ENCODE measurements at regions not wholly inside any gene's neighbourhood (a gene's known extent, or its start where the extent isn't known, plus 50 kb on each side); places are given as distances from the start of the nearest gene placed in this dataset.

DNA sequence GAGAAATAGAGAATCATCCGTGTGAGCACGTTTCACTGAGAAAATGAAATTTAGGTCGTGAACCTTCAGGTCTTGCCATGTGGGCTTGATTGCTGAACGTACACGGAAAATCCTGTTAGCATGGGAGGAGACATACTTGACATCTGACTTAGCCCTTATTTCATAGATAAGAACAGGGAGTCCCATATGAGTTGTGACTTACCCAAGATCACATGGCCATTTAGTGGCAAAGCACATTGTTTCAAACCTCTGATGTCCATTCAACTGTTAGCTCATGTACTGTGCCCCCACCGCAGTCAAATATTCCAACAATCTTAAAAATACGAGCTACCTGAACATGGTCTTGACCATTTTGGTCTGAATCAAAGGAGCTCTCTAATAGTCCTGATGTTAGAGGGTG is 411.2 kb upstream of the FZD8 start:
- no peaks in the 10 kb centered on the region for H3K36me3 ChIP-seq (ENCODE audit: control insufficient read depth, insufficient read depth, low read length)
- intact Hi-C loops (cut with micrococcal nuclease): no loop called here

More for the DNA sequence above, 411.2 kb upstream of the FZD8 start:
- Histone ChIP-seq H3K14ac (replicated peaks; ENCODE audit: low read depth, low read length) (no peak overlapping the region), H3K9me1 (ENCODE audit: insufficient read depth, low read length) (no peaks in the 10 kb centered on the region), H2BK5ac (ENCODE audit: low read depth, low read length, poor library complexity, severe bottlenecking) (no peak overlapping the region), H3K27ac (ENCODE audit: insufficient read depth, low read length) (no peak overlapping the region), H4K8ac (ENCODE audit: low read depth in 2 of 2, low read length in 2 of 2) (no peak overlapping the region), H3K9me3 (ENCODE audit: control insufficient read depth, insufficient read depth, low read length) (peaks cover 4% of the 10 kb centered on the region; the same call in 1 of the 2 replicates), H2AK5ac (ENCODE audit: low read depth, low read length) (no peak overlapping the region), H3K4me1 (ENCODE audit: control insufficient read depth, insufficient read depth, low read length) (no peaks in the 10 kb centered on the region), H2AFZ (replicated peaks; ENCODE audit: low read length, poor library complexity) (no peak overlapping the region), H2BK15ac (ENCODE audit: low read depth, low read length) (no peak overlapping the region), H4K20me1 (ENCODE audit: insufficient read depth, low read length) (no peaks in the 10 kb centered on the region), H3K79me1 (ENCODE audit: low read depth in 1 of 2, low read length in 2 of 2) (no peaks in the 10 kb centered on the region), H3K4me3 (ENCODE audit: insufficient read depth, low read depth, low read length) (no peak overlapping the region), H2BK120ac (ENCODE audit: low read depth, low read length) (no peak overlapping the region), H3K18ac (ENCODE audit: low read depth, low read length) (no peak overlapping the region), H2AK9ac (replicated peaks; ENCODE audit: low read depth, low read length, poor library complexity) (no peak overlapping the region), H3K56ac (ENCODE audit: extremely low read depth, insufficient read depth, low read length) (no peak overlapping the region), H3K9ac (ENCODE audit: low read depth, low read length) (no peak overlapping the region), H4K5ac (ENCODE audit: low read depth, low read length) (no peak overlapping the region), H3K4me2 (ENCODE audit: low read depth, low read length) (no peak overlapping the region), H4K91ac (ENCODE audit: insufficient read depth, low read depth, low read length) (no peak overlapping the region), H3K27me3 (ENCODE audit: control insufficient read depth, insufficient read depth, low read length) (no peaks in the 10 kb centered on the region; the same call in 1 of the 2 replicates), H3K4ac (ENCODE audit: low read depth, low read length) (no peak overlapping the region), H3K23ac (ENCODE audit: low read depth, low read length) (no peak overlapping the region), H2BK20ac (ENCODE audit: low read depth, low read length) (no peak overlapping the region)
- TF ChIP-seq MAZ (IDR thresholded peaks at IDR 0.05; ENCODE audit: borderline replicate concordance, low read depth, low read length) (no peak), BHLHE40 (IDR thresholded peaks at IDR 0.05; ENCODE audit: low read depth, low read length) (no peak), MAFK (IDR thresholded peaks at IDR 0.05; ENCODE audit: low read depth, low read length) (no peak), MXI1 (IDR thresholded peaks at IDR 0.05; ENCODE audit: borderline replicate concordance, low read depth, low read length) (no peak), POLR2A (IDR thresholded peaks at IDR 0.05; ENCODE audit: low read depth, low read length) (no peak), RAD21 (IDR thresholded peaks at IDR 0.05; ENCODE audit: low read length) (no peak), RFX5 (IDR thresholded peaks at IDR 0.05; ENCODE audit: low read depth, low read length) (no peak), RCOR1 (IDR thresholded peaks at IDR 0.05; ENCODE audit: insufficient replicate concordance, low read length) (no peak), FOS (IDR thresholded peaks at IDR 0.05; ENCODE audit: low read depth, low read length) (no peak), NFE2L2 (IDR thresholded peaks at IDR 0.05; ENCODE audit: low read depth, low read length) (no peak), SMC3 (IDR thresholded peaks at IDR 0.05; ENCODE audit: low read depth, low read length) (no peak), CEBPB (IDR thresholded peaks at IDR 0.05; ENCODE audit: low read depth, low read length) (no peak), CHD1 (IDR thresholded peaks at IDR 0.05; ENCODE audit: low read depth, low read length) (no peak)
- TF ChIP-seq, protein P1, sequence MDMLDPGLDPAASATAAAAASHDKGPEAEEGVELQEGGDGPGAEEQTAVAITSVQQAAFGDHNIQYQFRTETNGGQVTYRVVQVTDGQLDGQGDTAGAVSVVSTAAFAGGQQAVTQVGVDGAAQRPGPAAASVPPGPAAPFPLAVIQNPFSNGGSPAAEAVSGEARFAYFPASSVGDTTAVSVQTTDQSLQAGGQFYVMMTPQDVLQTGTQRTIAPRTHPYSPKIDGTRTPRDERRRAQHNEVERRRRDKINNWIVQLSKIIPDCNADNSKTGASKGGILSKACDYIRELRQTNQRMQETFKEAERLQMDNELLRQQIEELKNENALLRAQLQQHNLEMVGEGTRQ (IDR thresholded peaks at IDR 0.05; ENCODE audit: low read depth, low read length): no peak
- TF ChIP-seq, protein P2, sequence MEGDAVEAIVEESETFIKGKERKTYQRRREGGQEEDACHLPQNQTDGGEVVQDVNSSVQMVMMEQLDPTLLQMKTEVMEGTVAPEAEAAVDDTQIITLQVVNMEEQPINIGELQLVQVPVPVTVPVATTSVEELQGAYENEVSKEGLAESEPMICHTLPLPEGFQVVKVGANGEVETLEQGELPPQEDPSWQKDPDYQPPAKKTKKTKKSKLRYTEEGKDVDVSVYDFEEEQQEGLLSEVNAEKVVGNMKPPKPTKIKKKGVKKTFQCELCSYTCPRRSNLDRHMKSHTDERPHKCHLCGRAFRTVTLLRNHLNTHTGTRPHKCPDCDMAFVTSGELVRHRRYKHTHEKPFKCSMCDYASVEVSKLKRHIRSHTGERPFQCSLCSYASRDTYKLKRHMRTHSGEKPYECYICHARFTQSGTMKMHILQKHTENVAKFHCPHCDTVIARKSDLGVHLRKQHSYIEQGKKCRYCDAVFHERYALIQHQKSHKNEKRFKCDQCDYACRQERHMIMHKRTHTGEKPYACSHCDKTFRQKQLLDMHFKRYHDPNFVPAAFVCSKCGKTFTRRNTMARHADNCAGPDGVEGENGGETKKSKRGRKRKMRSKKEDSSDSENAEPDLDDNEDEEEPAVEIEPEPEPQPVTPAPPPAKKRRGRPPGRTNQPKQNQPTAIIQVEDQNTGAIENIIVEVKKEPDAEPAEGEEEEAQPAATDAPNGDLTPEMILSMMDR (conservative IDR thresholded peaks at IDR 0.05; ENCODE audit: low read depth, low read length): no peak
- TF ChIP-seq, protein P3, sequence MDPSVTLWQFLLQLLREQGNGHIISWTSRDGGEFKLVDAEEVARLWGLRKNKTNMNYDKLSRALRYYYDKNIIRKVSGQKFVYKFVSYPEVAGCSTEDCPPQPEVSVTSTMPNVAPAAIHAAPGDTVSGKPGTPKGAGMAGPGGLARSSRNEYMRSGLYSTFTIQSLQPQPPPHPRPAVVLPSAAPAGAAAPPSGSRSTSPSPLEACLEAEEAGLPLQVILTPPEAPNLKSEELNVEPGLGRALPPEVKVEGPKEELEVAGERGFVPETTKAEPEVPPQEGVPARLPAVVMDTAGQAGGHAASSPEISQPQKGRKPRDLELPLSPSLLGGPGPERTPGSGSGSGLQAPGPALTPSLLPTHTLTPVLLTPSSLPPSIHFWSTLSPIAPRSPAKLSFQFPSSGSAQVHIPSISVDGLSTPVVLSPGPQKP (IDR thresholded peaks at IDR 0.05; ENCODE audit: borderline replicate concordance, low read depth, low read length): no peak
- no peak for DNase-seq
- CTCF ChIA-PET: interaction anchor here (0.5 kb wide), 1 partner anchor 123 kb away, joined by 3 read pairs; no protein-coding TSS in a partner anchor
- BruUV-seq (replicated peaks): no TSS peak
- WGBS, 2 experiments (ENCODE audit: extremely low coverage in 2 of 2, insufficient read length in 1 of 2): no CpG with 5 or more reads among the region's 7 CpGs
- no peak for ATAC-seq (ENCODE audit: low read depth)
- dilution Hi-C loops (cut with HindIII; ENCODE audit: low sequenced_read_pairs, unreplicated experiment) (no loop called here), in situ Hi-C loops (cut with MboI; ENCODE audit: low sequenced_read_pairs) (no loop called here)
- POLR2A ChIA-PET (ENCODE audit: unreplicated experiment): no interaction called here

Data from IMR-90 (cell line).